ENCODE measurements at regions not wholly inside any gene's neighbourhood (a gene's known extent, or its start where the extent isn't known, plus 50 kb on each side); places are given as distances from the start of the nearest gene placed in this dataset.

GRCh38 chr16:86913886-86914285, 335.5 kb downstream of the FOXL1 start:
- no peak for DNase-seq (ENCODE audit: low spot score)

GRCh38 chr16:86914876-86915717, 336.7 kb downstream of the FOXL1 start:
- DNase-seq (ENCODE audit: low spot score), result no peak

GRCh38 chr16:86917471-86918365, 339.4 kb downstream of the FOXL1 start:
- DNase-seq (ENCODE audit: low spot score), result no peak

GRCh38 chr16:86918637-86919036, 340.3 kb downstream of the FOXL1 start:
- no peak for DNase-seq (ENCODE audit: low spot score)

GRCh38 chr16:86919078-86919477, 340.7 kb downstream of the FOXL1 start:
- no peak for DNase-seq (ENCODE audit: low spot score)

- no peak for DNase-seq (ENCODE audit: low spot score)
These were observed 341.4 kb downstream of the FOXL1 start for GRCh38 chr16:86919578-86920305.

- DNase-seq (ENCODE audit: low spot score), result no peak
These were observed 342.9 kb downstream of the FOXL1 start for GRCh38 chr16:86921289-86921688.

- no peak for DNase-seq (ENCODE audit: low spot score)
These were observed 344.0 kb downstream of the FOXL1 start for GRCh38 chr16:86922311-86922710.

GRCh38 chr16:86923656-86924055, 345.3 kb downstream of the FOXL1 start:
- DNase-seq (ENCODE audit: low spot score), result no peak

GRCh38 chr16:86924537-86924936, 346.2 kb downstream of the FOXL1 start:
- DNase-seq (ENCODE audit: low spot score), result no peak

- no peak for DNase-seq (ENCODE audit: low spot score)
These were observed 346.9 kb downstream of the FOXL1 start for GRCh38 chr16:86925067-86925791.

- DNase-seq (ENCODE audit: low spot score), result no peak
These were observed 348.1 kb downstream of the FOXL1 start for GRCh38 chr16:86926181-86927094.

GRCh38 chr16:86927699-86928098, 349.4 kb downstream of the FOXL1 start:
- no peak for DNase-seq (ENCODE audit: low spot score)

- no peak for DNase-seq (ENCODE audit: low spot score)
These were observed 350.2 kb downstream of the FOXL1 start for GRCh38 chr16:86928523-86929011.

- DNase-seq (ENCODE audit: low spot score), result no peak
These were observed 350.9 kb downstream of the FOXL1 start for GRCh38 chr16:86929057-86929871.

GRCh38 chr16:86930001-86930400, 351.7 kb downstream of the FOXL1 start:
- DNase-seq (ENCODE audit: low spot score), result no peak

GRCh38 chr16:86930663-86931373, 352.5 kb downstream of the FOXL1 start:
- DNase-seq (ENCODE audit: low spot score), result no peak

- DNase-seq (ENCODE audit: low spot score), result no peak
These were observed 353.1 kb downstream of the FOXL1 start for GRCh38 chr16:86931410-86931941.

All from D341Med (cell line).